Femur (tissue), 1 donor: ENCODE measurements at regions not wholly inside any gene's neighbourhood (a gene's known extent, or its start where the extent isn't known, plus 50 kb on each side); places are given as distances from the start of the nearest gene placed in this dataset.

Experiments used
- DNase-seq: peaks from one replicate; pipeline ENCODE4 v3.0.0-alpha.2; 2017

GRCh38 chr2:71751590-71751989 lies 298.2 kb downstream of the DYSF start:
- no peak for DNase-seq

- DNase-seq, result peak; percentile 55
Measured at GRCh38 chr2:71749671-71750101, 296.3 kb downstream of the DYSF start.

GRCh38 chr2:71748227-71748626 lies 294.9 kb downstream of the DYSF start:
- no peak for DNase-seq

GRCh38 chr2:71747559-71747958 lies 294.2 kb downstream of the DYSF start:
- DNase-seq, result no peak

- DNase-seq, result peak; percentile 65
Measured at GRCh38 chr2:71746946-71747501, 293.7 kb downstream of the DYSF start.

- no peak for DNase-seq
Measured at GRCh38 chr2:71744781-71745180, 291.4 kb downstream of the DYSF start.

GRCh38 chr2:71743995-71744675 lies 290.8 kb downstream of the DYSF start:
- DNase-seq, result peak; percentile 29

- DNase-seq, result peak; percentile 89
Measured at GRCh38 chr2:71742953-71743601, 289.7 kb downstream of the DYSF start.

GRCh38 chr2:71736986-71737385 lies 283.6 kb downstream of the DYSF start:
- DNase-seq, result no peak

- DNase-seq, result no peak
Measured at GRCh38 chr2:71736091-71736861, 282.9 kb downstream of the DYSF start.
